GM12878 (cell line): ENCODE measurements at regions not wholly inside any gene's neighbourhood (a gene's known extent, or its start where the extent isn't known, plus 50 kb on each side); places are given as distances from the start of the nearest gene placed in this dataset.

Experiments
- ATAC-seq: fragments of 200-7000 bp; cut with Tn5 transposase; 3 replicates; pipeline ENCODE4 v1.9.1; 2020; ENCODE audit warnings: mild to moderate bottlenecking, moderate library complexity
- BruUV-seq: library from RNA; stranded (reverse); fragments of 400-500 nt; replicated peaks from 2 replicates; lab custom pipeline; 2021; lab: Mats Ljungman, UMichigan
- CTCF ChIA-PET: fragments of 300-600 bp; sonication (Branson Sonifier 250); formaldehyde crosslinking; extraction: SDS; loops from one replicate; lab custom pipeline; 2021; ENCODE audit warnings: inconsistent platforms; lab: Yijun Ruan, JAX
- POLR2A ChIA-PET: fragments of 350-600 bp; formaldehyde crosslinking; extraction: SDS; loops from one replicate; lab custom pipeline; 2021; ENCODE audit warnings: inconsistent platforms; lab: Charles Lee
- RAD21 ChIA-PET: fragments of 300-600 bp; sonication (Branson Sonifier 250); formaldehyde crosslinking; loops from one replicate; lab custom pipeline; 2023; ENCODE audit warnings: antibody characterized with exemption; ENCODE audit not compliant: unreplicated experiment; lab: Charles Lee
- SMC1A ChIA-PET: fragments of 300-600 bp; sonication (Branson Sonifier 250); formaldehyde crosslinking; loops from one replicate; lab custom pipeline; 2023; ENCODE audit not compliant: unreplicated experiment, uncharacterized antibody; lab: Charles Lee
- DNase-seq: peaks from one replicate; pipeline ENCODE4 v3.0.0-alpha.2; 2011; ENCODE audit warnings: low read depth, low spot score
- FAIRE-seq: peaks from 3 replicates; lab custom pipeline; 2011; peaks lifted over from hg19 to GRCh38; lab: Jason Lieb, UNC
- H2AFZ ChIP-seq: 2 replicates; pipeline ENCODE4 v1.6.0; 2011; ENCODE audit warnings: low read depth, low read length, control low read depth; ENCODE audit not compliant: control insufficient read depth
- H3K27ac ChIP-seq: 2 replicates; pipeline ENCODE4 v1.5.1; 2011; ENCODE audit warnings: control low read depth; ENCODE audit not compliant: control insufficient read depth, insufficient read depth
- H3K27me3 ChIP-seq, 2 experiments: replicated peaks in 1 of 2; 2 replicates each; pipeline versions ENCODE4 v1.6.0 to v1.6.1; 2011; ENCODE audit warnings: low read length in 1 of 2; ENCODE audit not compliant: control insufficient read depth in 2 of 2, insufficient read depth in 2 of 2
- H3K36me3 ChIP-seq, 2 experiments: 2 replicates each; pipeline ENCODE4 v1.5.1; 2011; ENCODE audit warnings: low read length in 1 of 2; ENCODE audit not compliant: control insufficient read depth in 2 of 2, insufficient read depth in 2 of 2
- H3K4me1 ChIP-seq: 2 replicates; pipeline ENCODE4 v1.6.1; 2011; ENCODE audit warnings: mild to moderate bottlenecking, low read length, moderate library complexity, mixed read lengths; ENCODE audit not compliant: control insufficient read depth, insufficient read depth
- H3K4me2 ChIP-seq: 2 replicates; pipeline ENCODE4 v1.6.0; 2011; ENCODE audit warnings: control low read depth; ENCODE audit not compliant: control insufficient read depth, insufficient read depth
- H3K4me3 ChIP-seq: fragments of 200-600 bp; sonication (generic); 2 replicates; pipeline ENCODE4 v1.5.1; 2016
- H3K79me2 ChIP-seq: 2 replicates; pipeline ENCODE4 v1.6.0; 2011; ENCODE audit warnings: low read length; ENCODE audit not compliant: control insufficient read depth, insufficient read depth
- H3K9ac ChIP-seq: 2 replicates; pipeline ENCODE4 v1.8.0; 2011; ENCODE audit warnings: low read length, control low read depth, mixed read lengths; ENCODE audit not compliant: control insufficient read depth, insufficient read depth
- H3K9me3 ChIP-seq: replicated peaks from 3 replicates; pipeline ENCODE4 v1.5.1; 2011; ENCODE audit warnings: mild to moderate bottlenecking, low read length; ENCODE audit not compliant: control insufficient read depth, insufficient read depth
- H4K20me1 ChIP-seq: 2 replicates; pipeline ENCODE4 v1.6.0; 2011; ENCODE audit not compliant: control insufficient read depth, insufficient read depth
- BRCA1 ChIP-seq: IDR thresholded peaks from 2 replicates; pipeline ENCODE4 v1.6.1; 2011; ENCODE audit warnings: low read depth, low read length, improper control_type of control experiment
- ESRRA ChIP-seq: IDR thresholded peaks from 2 replicates; pipeline ENCODE4 v1.6.1; 2012; ENCODE audit warnings: mild to moderate bottlenecking, low read length, improper control_type of control experiment
- EZH2 ChIP-seq: IDR thresholded peaks from 2 replicates; pipeline ENCODE4 v1.6.1; 2012; ENCODE audit warnings: low read depth, mild to moderate bottlenecking, control low read depth, inconsistent platforms, low read length, borderline replicate concordance; ENCODE audit not compliant: control insufficient read depth
- FOXM1 ChIP-seq: IDR thresholded peaks from 2 replicates; pipeline ENCODE4 v1.6.1; 2012; ENCODE audit warnings: low read depth, mild to moderate bottlenecking, inconsistent platforms, low read length, moderate library complexity
- HDAC6 ChIP-seq: fragments of 200-600 bp; sonication (generic); IDR thresholded peaks from one replicate; pipeline ENCODE4 v1.8.0; 2017; ENCODE audit warnings: antibody characterized with exemption; ENCODE audit not compliant: unreplicated experiment
- IRF4 ChIP-seq: IDR thresholded peaks from 2 replicates; pipeline ENCODE4 v1.6.1; 2011; ENCODE audit warnings: low read depth, low read length
- IRF5 ChIP-seq: fragments of 450-650 bp; IDR thresholded peaks from 2 replicates; pipeline ENCODE4 v1.6.1; 2017; ENCODE audit warnings: borderline replicate concordance
- LARP7 ChIP-seq: fragments of 450-650 bp; IDR thresholded peaks from 2 replicates; pipeline ENCODE4 v1.6.1; 2017; ENCODE audit warnings: mild to moderate bottlenecking
- MTA2 ChIP-seq: fragments of 450-650 bp; IDR thresholded peaks from 2 replicates; pipeline ENCODE4 v1.6.1; 2016; ENCODE audit warnings: low read depth, mild to moderate bottlenecking, moderate library complexity
- NFXL1 ChIP-seq: fragments of 450-650 bp; IDR thresholded peaks from 2 replicates; pipeline ENCODE4 v1.6.1; 2017; ENCODE audit warnings: antibody characterized with exemption, mild to moderate bottlenecking, borderline replicate concordance
- RAD51 ChIP-seq: fragments of 450-650 bp; IDR thresholded peaks from 2 replicates; pipeline ENCODE4 v1.6.1; 2016; ENCODE audit warnings: moderate library complexity, mild to moderate bottlenecking, inconsistent platforms
- RB1 ChIP-seq: fragments of 450-650 bp; formaldehyde crosslinking; IDR thresholded peaks from 2 replicates; pipeline ENCODE4 v1.6.1; 2017; ENCODE audit warnings: mild to moderate bottlenecking, borderline replicate concordance
- SPI1 ChIP-seq: IDR thresholded peaks from 2 replicates; pipeline ENCODE4 v1.6.1; 2011; ENCODE audit warnings: low read depth, mild to moderate bottlenecking, low read length, moderate library complexity, borderline replicate concordance; ENCODE audit not compliant: insufficient read depth
- ZBED1 ChIP-seq: IDR thresholded peaks from 2 replicates; pipeline ENCODE4 v1.6.1; 2016; ENCODE audit warnings: borderline replicate concordance
- ZNF622 ChIP-seq: fragments of 450-650 bp; IDR thresholded peaks from 2 replicates; pipeline ENCODE4 v1.6.1; 2017; ENCODE audit warnings: mild to moderate bottlenecking, inconsistent platforms
- ZSCAN29 ChIP-seq: fragments of 450-650 bp; IDR thresholded peaks from 2 replicates; pipeline ENCODE4 v1.6.1; 2017; ENCODE audit warnings: mild to moderate bottlenecking, moderate library complexity
- WGBS: methylation state at CpG from one replicate; pipeline ENCODE4 v1.1.6; 2016; ENCODE audit warnings: low lambda C conversion rate; ENCODE audit not compliant: insufficient replicate concordance, insufficient coverage; ENCODE audit errors: missing lambda C conversion rate; 5-methylcytosine and 5-hydroxymethylcytosine counted together
- in situ Hi-C: fragments of 300-500 bp; cut with MboI; formaldehyde crosslinking; loops from 9 replicates; pipeline ENCODE4 v1.14.3; 2018; ENCODE audit warnings: mixed read lengths
- intact Hi-C: fragments of 100-400 bp; cut with micrococcal nuclease; formaldehyde crosslinking; loops from one replicate; pipeline ENCODE4 v1.14.2; 2022; ENCODE audit not compliant: unreplicated experiment
- TF ChIP-seq, protein P1 (sequence below): fragments of 450-650 bp; IDR thresholded peaks from 2 replicates; pipeline ENCODE4 v1.6.1; 2017; ENCODE audit warnings: mild to moderate bottlenecking, moderate library complexity
- TF ChIP-seq, protein P2 (sequence below): IDR thresholded peaks from 2 replicates; pipeline ENCODE4 v1.6.1; 2011; ENCODE audit warnings: mild to moderate bottlenecking, low read depth, low read length, moderate library complexity; ENCODE audit not compliant: insufficient replicate concordance

GRCh38 chr13:46982856-46983582, 86.2 kb upstream of the HTR2A start:
- WGBS, result 0% methylated on average over 3 of the region's 3 CpGs
- peak overlapping the region; percentile 23; the same call in 1 of the 2 replicates for H3K4me3 ChIP-seq
- TF ChIP-seq, protein P1, sequence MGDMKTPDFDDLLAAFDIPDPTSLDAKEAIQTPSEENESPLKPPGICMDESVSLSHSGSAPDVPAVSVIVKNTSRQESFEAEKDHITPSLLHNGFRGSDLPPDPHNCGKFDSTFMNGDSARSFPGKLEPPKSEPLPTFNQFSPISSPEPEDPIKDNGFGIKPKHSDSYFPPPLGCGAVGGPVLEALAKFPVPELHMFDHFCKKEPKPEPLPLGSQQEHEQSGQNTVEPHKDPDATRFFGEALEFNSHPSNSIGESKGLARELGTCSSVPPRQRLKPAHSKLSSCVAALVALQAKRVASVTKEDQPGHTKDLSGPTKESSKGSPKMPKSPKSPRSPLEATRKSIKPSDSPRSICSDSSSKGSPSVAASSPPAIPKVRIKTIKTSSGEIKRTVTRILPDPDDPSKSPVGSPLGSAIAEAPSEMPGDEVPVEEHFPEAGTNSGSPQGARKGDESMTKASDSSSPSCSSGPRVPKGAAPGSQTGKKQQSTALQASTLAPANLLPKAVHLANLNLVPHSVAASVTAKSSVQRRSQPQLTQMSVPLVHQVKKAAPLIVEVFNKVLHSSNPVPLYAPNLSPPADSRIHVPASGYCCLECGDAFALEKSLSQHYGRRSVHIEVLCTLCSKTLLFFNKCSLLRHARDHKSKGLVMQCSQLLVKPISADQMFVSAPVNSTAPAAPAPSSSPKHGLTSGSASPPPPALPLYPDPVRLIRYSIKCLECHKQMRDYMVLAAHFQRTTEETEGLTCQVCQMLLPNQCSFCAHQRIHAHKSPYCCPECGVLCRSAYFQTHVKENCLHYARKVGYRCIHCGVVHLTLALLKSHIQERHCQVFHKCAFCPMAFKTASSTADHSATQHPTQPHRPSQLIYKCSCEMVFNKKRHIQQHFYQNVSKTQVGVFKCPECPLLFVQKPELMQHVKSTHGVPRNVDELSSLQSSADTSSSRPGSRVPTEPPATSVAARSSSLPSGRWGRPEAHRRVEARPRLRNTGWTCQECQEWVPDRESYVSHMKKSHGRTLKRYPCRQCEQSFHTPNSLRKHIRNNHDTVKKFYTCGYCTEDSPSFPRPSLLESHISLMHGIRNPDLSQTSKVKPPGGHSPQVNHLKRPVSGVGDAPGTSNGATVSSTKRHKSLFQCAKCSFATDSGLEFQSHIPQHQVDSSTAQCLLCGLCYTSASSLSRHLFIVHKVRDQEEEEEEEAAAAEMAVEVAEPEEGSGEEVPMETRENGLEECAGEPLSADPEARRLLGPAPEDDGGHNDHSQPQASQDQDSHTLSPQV, result no peak
- TF ChIP-seq MTA2 (peak; percentile 95), RAD51 (no peak), BRCA1 (no peak), IRF4 (peak; percentile 99), HDAC6 (no peak), SPI1 (peak; percentile 100), IRF5 (no peak), FOXM1 (peak; percentile 99), ZBED1 (peak; percentile 96), NFXL1 (no peak), ESRRA (no peak), LARP7 (no peak), EZH2 (no peak), ZNF622 (no peak), ZSCAN29 (0 out of 2 replicates have a peak, but pooled peaks have one; percentile 11), RB1 (peak; percentile 67; the same call in 1 of the 2 replicates)
- TF ChIP-seq, protein P2, sequence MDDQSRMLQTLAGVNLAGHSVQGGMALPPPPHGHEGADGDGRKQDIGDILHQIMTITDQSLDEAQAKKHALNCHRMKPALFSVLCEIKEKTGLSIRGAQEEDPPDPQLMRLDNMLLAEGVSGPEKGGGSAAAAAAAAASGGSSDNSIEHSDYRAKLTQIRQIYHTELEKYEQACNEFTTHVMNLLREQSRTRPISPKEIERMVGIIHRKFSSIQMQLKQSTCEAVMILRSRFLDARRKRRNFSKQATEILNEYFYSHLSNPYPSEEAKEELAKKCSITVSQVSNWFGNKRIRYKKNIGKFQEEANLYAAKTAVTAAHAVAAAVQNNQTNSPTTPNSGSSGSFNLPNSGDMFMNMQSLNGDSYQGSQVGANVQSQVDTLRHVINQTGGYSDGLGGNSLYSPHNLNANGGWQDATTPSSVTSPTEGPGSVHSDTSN, result peak; percentile 18

More at GRCh38 chr13:46982856-46983582, 86.2 kb upstream of the HTR2A start:
- intact Hi-C loops, result loop anchor here (1.0 to 5.0 kb wide), 3 partner anchors 53 to 164 kb away; no protein-coding TSS in a partner anchor
- H3K36me3 ChIP-seq, result no peaks in the 10 kb centered on the region
- POLR2A ChIA-PET, result no interaction called here
- in situ Hi-C loops, result no loop called here
- no peaks in the 10 kb centered on the region; a peak in 1 of 4 replicates for H3K27me3 ChIP-seq
- H2AFZ ChIP-seq, result peak overlapping the region; percentile 43; the same call in 1 of the 2 replicates
- DNase-seq, result peak; percentile 96
- RAD21 ChIA-PET, result interaction anchor here (1.8 to 2.2 kb wide), 2 partner anchors 9 kb away, joined by 5 to 7 read pairs; no protein-coding TSS in a partner anchor
- peak; percentile 98 for ATAC-seq
- peaks cover 32% of the 10 kb centered on the region for H3K4me1 ChIP-seq
- no peaks in the 10 kb centered on the region for H3K79me2 ChIP-seq
- no TSS peak for BruUV-seq
- H4K20me1 ChIP-seq, result no peaks in the 10 kb centered on the region
- H3K9ac ChIP-seq, result peak overlapping the region; percentile 53
- H3K4me2 ChIP-seq, result peak overlapping the region; percentile 98
- H3K9me3 ChIP-seq, result peaks cover 3% of the 10 kb centered on the region; the same call in 2 of the 3 replicates
- CTCF ChIA-PET, result interaction anchor here (1.2 to 2.0 kb wide), 4 partner anchors 9 to 89 kb away, joined by 3 to 9 read pairs (median 5); no protein-coding TSS in a partner anchor
- SMC1A ChIA-PET, result interaction anchor here (0.5 to 1.8 kb wide), 4 partner anchors 9 to 16 kb away, joined by 3 to 7 read pairs (median 4); no protein-coding TSS in a partner anchor
- peak; percentile 91 for FAIRE-seq
- peak overlapping the region; percentile 82 for H3K27ac ChIP-seq
